Fibroblast of the conjunctiva (primary cell): ENCODE measurements at regions not wholly inside any gene's neighbourhood (a gene's known extent, or its start where the extent isn't known, plus 50 kb on each side); places are given as distances from the start of the nearest gene placed in this dataset.

Source experiments
- DNase-seq: peaks from one replicate; pipeline ENCODE4 v3.0.0-alpha.2; 2010; ENCODE audit warnings: low read depth

DNA sequence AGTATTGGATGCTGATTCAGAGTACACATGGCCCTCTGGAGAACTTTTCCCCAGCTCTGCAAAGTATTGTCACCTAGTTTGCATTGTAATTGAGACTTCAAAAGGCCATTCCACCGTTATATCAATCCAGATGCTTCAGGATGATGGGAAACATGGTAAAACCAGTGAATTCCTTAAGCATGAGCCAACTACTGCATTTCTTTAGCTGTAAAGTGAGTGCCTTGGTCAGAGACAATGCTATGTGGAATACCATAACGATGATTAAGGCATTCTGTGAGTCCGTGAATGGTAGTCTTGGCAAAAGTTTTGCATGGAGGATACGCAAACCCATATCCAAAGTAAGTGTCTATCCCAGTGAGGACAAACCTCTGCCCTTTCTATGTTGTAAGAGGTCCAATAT is 355.2 kb downstream of the DCAF12L2 start:
- no peak for DNase-seq

DNA sequence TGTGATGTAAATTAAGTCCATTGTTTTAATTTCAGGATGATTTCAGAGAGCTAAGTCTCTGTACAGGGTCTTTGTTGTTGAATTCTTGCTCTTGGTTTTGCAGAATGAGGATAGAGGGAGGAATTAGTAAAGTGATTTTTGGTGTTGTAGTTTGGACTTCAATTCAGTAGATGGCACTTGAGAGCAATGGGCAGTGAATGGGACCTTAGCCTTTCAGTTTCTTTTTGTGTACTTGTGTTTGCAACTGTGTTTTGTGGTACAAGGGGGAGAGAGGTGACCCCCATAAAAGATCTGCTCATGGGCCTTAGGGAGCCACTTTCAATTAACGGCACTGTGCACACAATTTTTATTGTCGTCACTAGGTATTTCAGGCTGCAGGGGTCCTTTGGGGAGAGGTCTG is 340.0 kb downstream of the DCAF12L2 start:
- DNase-seq: no peak

DNA sequence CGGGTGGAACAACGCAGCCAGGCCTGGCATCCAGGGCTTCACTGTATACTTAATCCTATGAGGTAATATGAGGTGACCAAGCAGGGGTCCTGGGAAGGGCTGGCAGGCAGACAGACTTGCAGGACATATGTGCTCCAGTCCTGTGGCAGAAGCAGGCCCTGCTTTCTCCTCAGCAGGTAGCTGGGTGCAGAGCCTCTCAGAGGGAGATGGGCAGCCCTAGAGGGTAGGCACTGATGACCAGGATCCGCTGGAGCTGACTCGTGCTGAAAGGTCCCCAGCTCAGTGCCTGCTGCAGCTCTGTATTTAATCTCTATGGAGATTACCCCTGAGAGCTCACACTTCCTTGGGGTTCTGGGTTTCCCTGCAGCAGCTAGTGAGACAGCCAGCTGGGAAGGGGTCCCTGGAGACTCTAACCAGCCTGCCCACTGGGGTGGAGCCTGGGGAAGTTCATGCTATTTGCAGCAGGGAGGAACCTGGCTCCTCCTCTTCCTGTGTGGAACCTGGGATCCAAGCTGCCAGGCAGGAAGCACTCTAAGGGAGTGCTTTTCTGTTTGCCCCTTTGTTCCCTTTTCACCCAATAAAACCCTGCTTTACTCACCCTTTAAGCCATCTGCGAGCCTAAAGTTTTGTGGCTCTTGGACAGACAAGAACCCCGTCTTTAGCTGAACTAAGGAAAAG is 339.2 kb downstream of the DCAF12L2 start:
- DNase-seq: no peak

DNA sequence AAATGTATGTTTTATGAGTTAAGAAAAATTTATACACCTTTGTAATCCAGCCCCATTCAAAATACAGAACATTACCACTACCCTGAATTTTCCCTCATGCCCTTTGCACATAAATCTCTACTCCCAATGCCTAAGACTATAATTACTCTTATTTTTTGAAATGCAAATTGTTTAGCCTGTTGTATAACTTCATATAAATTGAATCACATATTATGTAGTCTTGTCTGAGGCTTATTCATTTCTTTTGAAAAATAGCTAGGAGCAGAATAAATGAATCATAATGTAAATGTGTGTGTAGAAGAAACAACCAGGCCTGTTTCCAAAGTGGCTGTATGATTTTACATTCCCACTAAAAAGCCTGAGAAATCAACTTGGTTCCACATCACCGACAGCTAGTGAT is 319.8 kb downstream of the DCAF12L2 start:
- no peak for DNase-seq

DNA sequence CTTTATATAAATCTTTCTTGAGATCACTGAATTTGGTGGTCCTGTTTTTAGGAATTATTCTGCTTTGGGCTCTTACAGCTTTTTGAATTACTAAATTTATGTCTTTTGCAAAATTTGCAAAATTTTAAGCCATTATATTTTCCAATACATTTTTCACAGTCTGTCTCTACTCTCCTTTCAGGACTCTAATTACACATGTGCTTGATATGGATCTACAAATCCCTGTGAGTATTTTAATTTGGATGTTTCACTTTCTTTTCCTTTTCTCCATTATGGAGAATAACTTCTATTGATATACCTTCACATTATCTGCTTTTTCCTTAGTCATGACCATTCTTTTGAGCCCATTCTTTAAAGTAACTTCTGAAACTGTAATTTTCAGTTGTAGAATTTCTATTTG is 315.4 kb downstream of the DCAF12L2 start:
- no peak for DNase-seq

DNA sequence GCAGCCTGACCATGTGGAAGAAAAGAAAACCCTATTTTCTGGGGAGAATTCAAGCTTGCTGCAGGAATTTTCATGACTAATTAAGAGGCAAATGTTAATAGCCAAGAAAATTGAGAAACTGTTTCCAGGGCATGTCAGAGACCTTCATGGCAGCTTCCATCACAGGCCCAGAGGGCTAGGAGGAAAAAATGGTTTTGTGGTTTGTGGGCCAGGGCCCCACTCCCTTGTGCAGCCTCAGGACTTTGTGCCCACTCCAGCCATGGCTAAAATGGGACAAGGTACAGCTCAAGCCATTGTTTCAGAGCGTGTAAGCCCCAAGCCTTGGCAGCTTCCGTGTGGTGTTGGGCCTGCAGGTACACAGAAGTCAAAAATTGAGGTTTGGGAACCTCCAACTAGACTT is 282.9 kb downstream of the DCAF12L2 start:
- no peak for DNase-seq

DNA sequence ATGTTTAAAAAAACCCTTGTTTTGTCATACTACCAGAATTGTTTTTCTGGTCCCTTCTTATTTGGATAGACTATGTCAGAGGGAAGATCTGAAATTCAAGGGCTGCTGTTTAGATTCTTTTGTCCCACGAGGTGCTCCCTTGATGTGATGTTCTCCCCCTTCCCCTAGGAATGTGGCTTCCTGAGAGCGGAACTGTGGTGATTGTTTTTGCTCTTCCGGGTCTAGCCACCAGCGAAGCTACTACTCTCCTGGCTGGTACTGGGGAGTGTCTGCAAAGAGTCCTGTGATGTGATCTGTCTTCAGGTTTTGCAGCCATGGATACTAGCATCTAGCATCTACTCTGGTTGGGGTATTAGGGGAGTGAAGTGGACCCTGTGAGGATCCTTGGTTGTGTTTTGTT is 271.1 kb downstream of the DCAF12L2 start:
- no peak for DNase-seq

DNA sequence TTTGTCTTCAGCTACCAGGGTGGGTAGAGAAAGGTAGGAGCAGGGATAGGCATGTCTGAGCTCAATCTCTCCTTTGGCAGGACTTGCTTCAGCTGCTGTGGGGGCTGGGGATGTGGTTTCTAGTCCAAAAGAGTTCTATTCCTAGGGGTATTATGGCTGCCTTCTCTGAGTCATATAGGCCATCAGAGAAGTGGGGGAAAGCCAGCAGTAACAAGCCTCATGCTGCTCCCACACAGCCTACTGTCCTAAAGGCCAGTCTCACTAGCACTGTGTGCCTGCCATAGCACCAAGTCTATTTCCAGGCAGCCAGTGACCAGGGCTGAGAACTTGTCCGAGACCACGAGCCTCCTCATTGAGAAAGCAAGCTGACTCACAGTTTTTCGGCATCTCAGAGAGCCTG is 270.6 kb downstream of the DCAF12L2 start:
- no peak for DNase-seq

DNA sequence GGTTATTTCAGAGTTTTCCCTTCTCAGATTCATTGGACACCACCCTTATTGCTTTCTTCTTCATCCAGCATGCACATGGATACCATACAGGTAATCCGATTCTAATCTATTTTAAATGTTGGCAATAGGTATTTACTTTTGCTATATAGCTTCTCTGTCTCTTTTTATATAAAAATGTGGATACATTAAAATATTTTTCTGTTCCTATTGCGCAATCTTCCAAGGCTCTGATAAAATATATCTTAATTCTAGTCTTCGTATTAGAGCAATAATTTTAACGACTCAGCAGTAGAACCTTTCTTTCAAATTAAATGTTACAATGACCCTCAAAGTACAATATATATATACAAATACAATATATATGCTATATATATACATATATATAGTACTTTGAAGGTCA is 239.8 kb downstream of the DCAF12L2 start:
- no peak for DNase-seq

DNA sequence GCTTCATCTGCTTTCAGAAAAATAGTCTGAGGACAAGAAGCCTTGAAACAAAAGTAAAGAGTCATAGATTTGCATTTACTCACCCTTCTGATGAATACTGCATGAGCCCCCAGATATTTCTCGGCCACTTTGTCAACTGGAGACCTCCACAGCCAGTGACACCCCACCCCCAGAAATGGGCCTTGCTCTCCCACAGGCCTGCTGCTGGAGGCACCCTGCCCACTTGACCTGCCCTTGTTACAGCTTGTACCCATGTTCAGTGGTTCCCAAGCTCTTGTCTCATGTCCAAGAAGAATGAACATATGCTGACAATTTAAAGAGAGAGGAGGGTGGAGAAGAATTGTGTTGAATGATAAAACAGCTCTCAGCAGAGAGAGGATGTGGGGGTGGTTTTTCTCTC is 225.1 kb downstream of the DCAF12L2 start:
- no peak for DNase-seq

DNA sequence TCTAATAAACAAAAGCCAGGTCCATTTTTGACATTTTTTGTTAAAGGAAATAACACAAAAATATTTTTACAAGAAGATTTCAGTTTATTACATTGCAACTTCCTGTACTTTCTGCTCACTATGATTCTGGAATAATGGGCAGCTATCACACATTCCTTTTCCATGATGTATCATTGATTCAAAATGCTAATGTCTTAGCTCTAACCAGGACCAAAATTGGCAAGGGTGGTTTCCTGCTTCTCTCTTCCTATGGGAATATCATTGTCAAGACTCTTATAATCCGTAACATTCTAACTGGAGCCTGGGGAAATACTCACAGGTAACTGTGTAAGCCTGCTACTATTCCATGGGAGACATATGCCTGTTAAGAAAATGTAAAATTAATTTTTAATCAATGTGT is 218.6 kb downstream of the DCAF12L2 start:
- no peak for DNase-seq

DNA sequence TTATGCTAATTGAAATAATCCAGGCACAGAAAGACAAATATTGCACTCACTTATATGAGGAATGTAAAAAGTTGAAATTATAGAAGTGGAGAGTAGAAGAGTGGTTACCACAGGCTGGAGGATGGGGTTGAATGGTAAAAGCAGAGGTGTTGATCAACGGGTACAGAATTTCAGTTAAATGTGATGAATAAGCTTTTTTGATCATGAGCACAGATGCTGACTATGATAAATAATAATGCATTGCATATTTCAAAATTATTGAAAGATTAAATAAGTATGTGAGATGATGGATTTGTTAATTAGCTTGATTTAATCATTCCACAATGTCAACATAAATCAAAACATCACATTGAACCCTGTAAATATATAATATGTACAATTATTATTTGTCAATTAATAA is 213.1 kb downstream of the DCAF12L2 start:
- DNase-seq: no peak

DNA sequence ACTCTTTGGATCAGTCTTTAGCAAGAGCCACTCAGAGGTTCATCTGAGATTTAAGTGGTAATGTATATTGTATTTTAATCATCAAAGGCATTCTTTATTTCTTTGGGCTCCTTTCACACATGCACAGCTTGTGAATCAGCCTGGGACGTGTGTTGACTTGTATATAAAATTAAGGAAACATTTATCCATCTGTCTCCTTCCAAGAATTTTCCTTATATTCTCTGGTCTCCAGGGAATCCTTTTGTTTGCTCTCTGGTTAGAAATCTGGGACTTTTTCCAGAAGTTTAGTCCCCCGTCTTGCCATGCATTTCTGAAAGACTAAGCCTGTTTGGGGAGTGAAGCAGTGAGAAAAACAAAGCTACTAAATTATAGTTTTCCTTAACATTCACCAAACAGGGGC is 212.3 kb downstream of the DCAF12L2 start:
- DNase-seq: no peak

DNA sequence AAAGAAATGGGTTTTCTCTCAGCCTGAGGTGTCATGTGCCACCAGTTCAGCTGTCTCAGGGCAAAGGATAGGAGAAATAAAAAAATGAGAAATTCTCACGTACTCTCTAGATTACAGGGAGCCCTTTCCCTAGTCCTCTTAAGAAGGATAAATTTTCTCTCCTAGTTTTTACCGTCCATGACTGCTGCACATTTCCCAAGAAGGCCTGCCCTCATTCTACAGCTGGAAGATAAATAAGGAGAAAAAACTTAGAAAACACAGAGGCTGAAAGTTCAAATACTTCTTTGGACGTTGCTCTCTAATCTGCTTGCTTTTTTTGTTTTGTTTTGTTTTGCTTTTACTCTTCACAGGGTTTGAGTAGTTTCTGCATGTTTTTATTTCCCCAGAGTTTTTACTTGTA is 211.9 kb downstream of the DCAF12L2 start:
- DNase-seq: no peak

DNA sequence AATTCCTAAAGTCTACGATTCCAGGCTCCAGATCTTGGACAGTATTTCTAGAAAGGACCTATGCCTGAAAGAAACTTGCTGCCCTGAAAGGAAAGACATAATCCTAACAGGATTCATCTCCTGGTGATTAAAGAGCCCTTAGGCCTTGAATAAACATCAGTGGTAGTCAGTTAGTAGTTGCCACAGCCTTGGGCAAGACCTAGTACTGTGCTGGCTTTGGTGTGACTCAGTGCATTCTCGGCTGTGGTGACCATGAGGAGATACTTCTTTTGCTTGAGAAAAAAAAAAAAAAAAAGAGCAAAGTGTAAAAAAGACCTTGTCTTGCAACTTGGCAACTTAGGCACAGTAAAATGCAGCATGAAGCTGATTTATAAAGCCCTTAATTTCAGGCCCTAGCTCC is 188.2 kb downstream of the DCAF12L2 start:
- no peak for DNase-seq

DNA sequence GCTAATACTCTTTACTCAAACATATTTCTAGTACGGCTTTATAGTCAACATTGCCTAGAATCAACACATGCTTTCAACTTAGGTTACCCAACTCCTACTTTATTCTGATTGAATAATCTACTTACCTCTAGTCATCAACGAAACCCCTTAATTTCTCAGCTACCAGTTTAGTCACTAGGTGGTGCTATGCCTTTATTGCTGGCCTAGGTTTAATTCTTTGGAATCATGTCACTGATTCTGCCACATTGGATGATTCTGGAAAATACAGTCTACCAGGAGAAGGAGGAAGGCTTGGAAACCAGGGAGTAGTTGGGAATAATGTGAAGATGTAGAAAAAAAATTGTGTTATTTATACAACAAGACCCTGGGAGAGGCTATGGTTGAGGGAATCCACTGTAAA is 167.7 kb downstream of the DCAF12L2 start:
- no peak for DNase-seq

DNA sequence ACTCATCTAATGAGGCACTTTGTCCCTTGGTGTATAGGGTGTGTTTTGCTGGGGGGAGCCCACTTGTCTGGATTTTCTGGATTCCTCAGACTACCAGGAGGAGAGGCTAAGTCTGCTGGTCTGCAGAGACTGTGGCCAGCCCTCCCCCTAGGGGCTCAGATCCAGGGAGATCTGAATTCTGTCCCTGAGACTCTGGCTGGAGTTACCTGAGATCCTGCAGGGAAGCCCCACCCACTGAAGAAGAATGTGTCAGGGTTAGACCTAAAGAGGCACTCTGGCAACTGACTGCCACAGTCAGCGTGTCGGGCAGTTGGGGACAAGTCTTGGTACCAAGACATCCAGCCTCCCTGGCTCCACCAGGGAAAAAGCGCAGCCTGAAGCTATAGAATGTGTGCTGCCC is 138.9 kb downstream of the DCAF12L2 start:
- no peak for DNase-seq

DNA sequence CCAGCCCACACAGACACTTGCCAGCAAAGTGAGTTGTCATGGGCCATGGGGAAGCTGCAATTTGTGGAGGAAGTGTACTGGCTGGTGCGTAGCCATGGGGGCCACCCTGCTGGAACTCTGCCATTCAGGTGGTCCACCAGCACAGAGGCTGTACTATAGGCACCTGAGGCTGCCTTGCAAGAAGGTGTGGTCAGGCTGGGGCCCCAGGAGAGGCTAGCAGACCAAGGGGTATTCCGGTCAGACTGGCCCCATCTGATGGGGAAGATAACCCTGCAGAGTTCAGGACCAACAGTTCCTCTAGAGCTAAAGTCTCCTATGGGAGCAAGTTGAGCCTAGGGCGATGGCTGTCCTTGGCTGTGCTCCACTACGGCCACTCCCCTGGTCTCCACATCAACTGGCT is 136.1 kb downstream of the DCAF12L2 start:
- DNase-seq: no peak

DNA sequence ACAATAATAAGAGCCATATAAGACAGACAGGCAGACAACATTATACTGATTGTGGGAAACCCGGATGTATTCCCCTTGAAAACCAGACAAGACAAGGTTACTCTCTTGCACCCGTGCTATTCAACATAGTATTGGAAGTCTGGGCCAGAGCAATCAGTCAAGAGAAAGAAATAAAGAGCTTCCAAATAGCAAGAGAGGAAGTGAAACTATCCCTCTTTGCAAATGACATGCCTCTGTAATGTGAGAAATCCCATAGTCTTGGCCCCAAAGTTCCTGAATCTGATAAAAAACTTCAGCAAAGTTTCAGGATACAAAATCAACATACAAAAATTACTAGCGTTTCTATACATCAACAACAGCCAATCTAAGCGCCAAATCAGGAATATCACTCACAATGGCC is 102.1 kb downstream of the DCAF12L2 start:
- DNase-seq: no peak

DNA sequence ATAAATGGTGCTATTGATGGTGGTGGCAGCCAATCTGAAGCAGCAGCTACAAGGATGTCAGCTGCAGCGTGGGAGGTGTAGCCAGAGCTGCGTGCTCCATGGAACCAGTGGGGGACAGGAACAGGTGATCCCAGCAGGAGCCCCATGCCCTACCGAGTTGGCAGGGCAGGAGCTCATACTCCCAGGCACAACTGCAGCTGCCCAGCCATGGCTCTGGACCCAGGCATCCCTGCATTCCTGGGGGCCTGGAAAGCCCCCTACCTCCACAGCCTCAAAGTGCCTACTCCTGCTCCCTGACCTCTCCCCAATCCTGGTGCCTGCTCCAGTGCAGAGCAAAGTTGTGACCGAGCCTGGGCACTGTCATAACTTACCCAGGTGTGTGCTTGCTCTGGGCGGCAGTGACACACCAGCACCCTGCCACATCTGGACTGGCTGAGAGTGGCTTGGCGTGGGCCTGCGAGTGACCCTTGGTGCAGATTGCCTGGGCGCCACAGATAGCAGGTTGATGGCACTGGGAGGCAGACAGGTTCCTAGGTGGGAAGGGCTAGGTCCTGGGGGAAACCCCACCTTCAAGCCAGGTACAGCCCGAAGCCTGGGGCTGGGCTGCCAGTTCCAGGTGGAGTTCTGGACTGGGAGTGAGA is 101.1 kb downstream of the DCAF12L2 start:
- DNase-seq: no peak

DNA sequence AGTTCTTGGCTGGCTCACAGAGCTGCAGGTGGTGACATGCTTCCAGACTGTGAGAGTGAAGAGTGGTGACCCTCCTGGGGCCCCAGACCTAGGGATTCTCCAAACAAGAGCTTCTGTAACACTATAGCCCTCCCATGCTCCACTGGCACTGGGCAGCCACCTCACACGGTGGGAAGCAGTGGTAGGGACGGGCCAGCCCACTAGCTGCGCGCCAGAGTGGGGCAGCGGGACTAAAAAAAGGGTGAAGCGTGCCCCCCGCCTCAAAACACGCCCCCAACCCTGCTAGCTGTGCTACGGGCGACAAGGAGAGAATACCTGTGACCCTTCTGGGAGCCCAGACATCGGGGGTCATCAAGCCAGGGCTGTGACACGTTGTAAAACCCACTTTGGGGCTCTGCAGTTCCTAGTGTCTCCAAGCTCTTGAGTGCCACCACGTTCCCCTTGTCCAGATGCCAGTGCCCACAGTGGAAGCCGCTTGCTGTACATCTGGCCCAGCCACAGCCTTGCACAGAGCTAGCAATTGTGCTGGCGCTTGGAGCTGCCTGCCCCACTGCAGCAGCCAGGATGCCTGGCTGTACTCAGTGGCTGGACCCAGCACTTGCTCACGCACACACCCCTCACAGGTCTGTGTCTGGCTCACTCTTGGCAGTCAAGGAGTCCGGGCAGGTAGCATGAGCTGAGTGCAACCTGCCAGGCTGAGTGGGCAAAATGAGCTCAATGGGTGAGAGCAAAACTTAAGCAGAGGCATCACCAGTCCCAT is 100.0 kb downstream of the DCAF12L2 start:
- DNase-seq: no peak
